ENCODE measurements at regions not wholly inside any gene's neighbourhood (a gene's known extent, or its start where the extent isn't known, plus 50 kb on each side); places are given as distances from the start of the nearest gene placed in this dataset.
"Not testable (repeated sequence)": the region's sequence is repeated elsewhere in the genome, so short reads cannot be mapped to it uniquely, and the experiment has no call there.

GRCh38 chr7:29667096-29667669, 103.5 kb downstream of the PRR15 start:
- TF ChIP-seq POLR2A, POLR2AphosphoS5 (IDR thresholded peaks at IDR 0.05; ENCODE audit: low read depth, low read length): not testable (repeated sequence)
